ENCODE measurements at regions not wholly inside any gene's neighbourhood (a gene's known extent, or its start where the extent isn't known, plus 50 kb on each side); places are given as distances from the start of the nearest gene placed in this dataset.

GRCh38 chrX:45358392-45358791 is 157.7 kb upstream of the DIPK2B start:
- no peak for DNase-seq (ENCODE audit: extremely low read depth in 1 of 2, low read depth in 1 of 2)

GRCh38 chrX:45353456-45353855 is 152.8 kb upstream of the DIPK2B start:
- no peak for DNase-seq (ENCODE audit: extremely low read depth in 1 of 2, low read depth in 1 of 2)

- DNase-seq (ENCODE audit: extremely low read depth in 1 of 2, low read depth in 1 of 2), result no peak
These were observed 151.9 kb upstream of the DIPK2B start for GRCh38 chrX:45352611-45353010.

- DNase-seq (ENCODE audit: extremely low read depth in 1 of 2, low read depth in 1 of 2), result no peak
These were observed 150.8 kb upstream of the DIPK2B start for GRCh38 chrX:45351478-45351877.

GRCh38 chrX:45348296-45348695 is 147.6 kb upstream of the DIPK2B start:
- DNase-seq (ENCODE audit: extremely low read depth in 1 of 2, low read depth in 1 of 2), result no peak

GRCh38 chrX:45347877-45348276 is 147.2 kb upstream of the DIPK2B start:
- DNase-seq (ENCODE audit: extremely low read depth in 1 of 2, low read depth in 1 of 2), result no peak

GRCh38 chrX:45344594-45344993 is 143.9 kb upstream of the DIPK2B start:
- no peak for DNase-seq (ENCODE audit: extremely low read depth in 1 of 2, low read depth in 1 of 2)

GRCh38 chrX:45329217-45329616 is 128.5 kb upstream of the DIPK2B start:
- DNase-seq (ENCODE audit: extremely low read depth in 1 of 2, low read depth in 1 of 2), result no peak

- no peak for DNase-seq (ENCODE audit: extremely low read depth in 1 of 2, low read depth in 1 of 2)
These were observed 124.3 kb upstream of the DIPK2B start for GRCh38 chrX:45324941-45325340.

GRCh38 chrX:45323387-45323786 is 122.7 kb upstream of the DIPK2B start:
- DNase-seq (ENCODE audit: extremely low read depth in 1 of 2, low read depth in 1 of 2), result no peak

- DNase-seq (ENCODE audit: extremely low read depth in 1 of 2, low read depth in 1 of 2), result no peak
These were observed 122.1 kb upstream of the DIPK2B start for GRCh38 chrX:45322820-45323219.

GRCh38 chrX:45322382-45322781 is 121.7 kb upstream of the DIPK2B start:
- no peak for DNase-seq (ENCODE audit: extremely low read depth in 1 of 2, low read depth in 1 of 2)

- DNase-seq (ENCODE audit: extremely low read depth in 1 of 2, low read depth in 1 of 2), result no peak
These were observed 119.5 kb upstream of the DIPK2B start for GRCh38 chrX:45320191-45320590.

GRCh38 chrX:45309801-45310200 is 109.1 kb upstream of the DIPK2B start:
- no peak for DNase-seq (ENCODE audit: extremely low read depth in 1 of 2, low read depth in 1 of 2)

GRCh38 chrX:45309096-45309495 is 108.4 kb upstream of the DIPK2B start:
- DNase-seq (ENCODE audit: extremely low read depth in 1 of 2, low read depth in 1 of 2), result no peak

- no peak for DNase-seq (ENCODE audit: extremely low read depth in 1 of 2, low read depth in 1 of 2)
These were observed 106.1 kb upstream of the DIPK2B start for GRCh38 chrX:45306794-45307193.

- no peak for DNase-seq (ENCODE audit: extremely low read depth in 1 of 2, low read depth in 1 of 2)
These were observed 100.0 kb upstream of the DIPK2B start for GRCh38 chrX:45300638-45301037.

- no peak for DNase-seq (ENCODE audit: extremely low read depth in 1 of 2, low read depth in 1 of 2)
These were observed 94.7 kb upstream of the DIPK2B start for GRCh38 chrX:45295259-45295986.

- DNase-seq (ENCODE audit: extremely low read depth in 1 of 2, low read depth in 1 of 2), result no peak
These were observed 73.9 kb upstream of the DIPK2B start for GRCh38 chrX:45274576-45274975.

- DNase-seq (ENCODE audit: extremely low read depth in 1 of 2, low read depth in 1 of 2), result no peak
These were observed 66.3 kb upstream of the DIPK2B start for GRCh38 chrX:45267007-45267406.

GRCh38 chrX:45266456-45266855 is 65.8 kb upstream of the DIPK2B start:
- DNase-seq (ENCODE audit: extremely low read depth in 1 of 2, low read depth in 1 of 2), result no peak

- DNase-seq (ENCODE audit: extremely low read depth in 1 of 2, low read depth in 1 of 2), result no peak
These were observed 64.2 kb upstream of the DIPK2B start for GRCh38 chrX:45264865-45265264.

GRCh38 chrX:45261471-45261870 is 60.8 kb upstream of the DIPK2B start:
- no peak for DNase-seq (ENCODE audit: extremely low read depth in 1 of 2, low read depth in 1 of 2)
